ENCODE measurements at regions not wholly inside any gene's neighbourhood (a gene's known extent, or its start where the extent isn't known, plus 50 kb on each side); places are given as distances from the start of the nearest gene placed in this dataset.

- H3K27ac ChIP-seq (ENCODE audit: extremely low read depth, low read depth, low read length): no peak overlapping the region
- no peak overlapping the region for H3K4me3 ChIP-seq (ENCODE audit: low read depth, low read length)
- ChIA-PET POLR2A (no interaction called here), CTCF (no interaction called here)
- H3K4me1 ChIP-seq (ENCODE audit: control insufficient read depth, insufficient read depth, low read length): no peaks in the 10 kb centered on the region
- TF ChIP-seq ZFP69B (tag by site-specific recombination; IDR thresholded peaks at IDR 0.05): no peak
- TF ChIP-seq ZNF629 (tag by site-specific recombination; IDR thresholded peaks at IDR 0.05): no peak
- TF ChIP-seq ZFHX2 (tag by site-specific recombination; conservative IDR thresholded peaks at IDR 0.05): no peak
- no peak for TF ChIP-seq ZNF658 (tag by site-specific recombination; IDR thresholded peaks at IDR 0.05)
- TF ChIP-seq, protein P1, sequence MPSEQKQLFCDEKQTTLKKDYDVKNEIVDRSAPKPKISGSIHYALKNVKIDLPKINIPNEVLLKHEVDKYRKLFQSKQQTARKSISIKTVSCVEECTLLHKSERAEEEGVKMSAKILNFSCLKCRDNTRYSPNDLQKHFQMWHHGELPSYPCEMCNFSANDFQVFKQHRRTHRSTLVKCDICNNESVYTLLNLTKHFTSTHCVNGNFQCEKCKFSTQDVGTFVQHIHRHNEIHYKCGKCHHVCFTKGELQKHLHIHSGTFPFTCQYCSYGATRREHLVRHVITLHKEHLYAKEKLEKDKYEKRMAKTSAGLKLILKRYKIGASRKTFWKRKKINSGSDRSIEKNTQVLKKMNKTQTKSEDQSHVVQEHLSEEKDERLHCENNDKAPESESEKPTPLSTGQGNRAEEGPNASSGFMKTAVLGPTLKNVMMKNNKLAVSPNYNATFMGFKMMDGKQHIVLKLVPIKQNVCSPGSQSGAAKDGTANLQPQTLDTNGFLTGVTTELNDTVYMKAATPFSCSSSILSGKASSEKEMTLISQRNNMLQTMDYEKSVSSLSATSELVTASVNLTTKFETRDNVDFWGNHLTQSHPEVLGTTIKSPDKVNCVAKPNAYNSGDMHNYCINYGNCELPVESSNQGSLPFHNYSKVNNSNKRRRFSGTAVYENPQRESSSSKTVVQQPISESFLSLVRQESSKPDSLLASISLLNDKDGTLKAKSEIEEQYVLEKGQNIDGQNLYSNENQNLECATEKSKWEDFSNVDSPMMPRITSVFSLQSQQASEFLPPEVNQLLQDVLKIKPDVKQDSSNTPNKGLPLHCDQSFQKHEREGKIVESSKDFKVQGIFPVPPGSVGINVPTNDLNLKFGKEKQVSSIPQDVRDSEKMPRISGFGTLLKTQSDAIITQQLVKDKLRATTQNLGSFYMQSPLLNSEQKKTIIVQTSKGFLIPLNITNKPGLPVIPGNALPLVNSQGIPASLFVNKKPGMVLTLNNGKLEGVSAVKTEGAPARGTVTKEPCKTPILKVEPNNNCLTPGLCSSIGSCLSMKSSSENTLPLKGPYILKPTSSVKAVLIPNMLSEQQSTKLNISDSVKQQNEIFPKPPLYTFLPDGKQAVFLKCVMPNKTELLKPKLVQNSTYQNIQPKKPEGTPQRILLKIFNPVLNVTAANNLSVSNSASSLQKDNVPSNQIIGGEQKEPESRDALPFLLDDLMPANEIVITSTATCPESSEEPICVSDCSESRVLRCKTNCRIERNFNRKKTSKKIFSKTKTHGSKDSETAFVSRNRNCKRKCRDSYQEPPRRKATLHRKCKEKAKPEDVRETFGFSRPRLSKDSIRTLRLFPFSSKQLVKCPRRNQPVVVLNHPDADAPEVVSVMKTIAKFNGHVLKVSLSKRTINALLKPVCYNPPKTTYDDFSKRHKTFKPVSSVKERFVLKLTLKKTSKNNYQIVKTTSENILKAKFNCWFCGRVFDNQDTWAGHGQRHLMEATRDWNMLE (tag by site-specific recombination; conservative IDR thresholded peaks at IDR 0.05; ENCODE audit: low read depth): no peak
- TF ChIP-seq ZNF664 (tag by site-specific recombination; IDR thresholded peaks at IDR 0.05): no peak
- no peak for TF ChIP-seq MYNN (tag by site-specific recombination; IDR thresholded peaks at IDR 0.05; ENCODE audit: borderline replicate concordance)
- TF ChIP-seq ZNF132 (tag by site-specific recombination; IDR thresholded peaks at IDR 0.05; ENCODE audit: borderline replicate concordance): no peak
- TF ChIP-seq GFI1B (tag by site-specific recombination; IDR thresholded peaks at IDR 0.05): no peak
- TF ChIP-seq ZNF398 (tag by site-specific recombination; IDR thresholded peaks at IDR 0.05): no peak
- no peak for TF ChIP-seq ZNF701 (tag by site-specific recombination; IDR thresholded peaks at IDR 0.05)
- no peak for TF ChIP-seq ZNF16 (tag by site-specific recombination; IDR thresholded peaks at IDR 0.05; ENCODE audit: low read depth)
- no peak for TF ChIP-seq ZNF23 (tag by site-specific recombination; IDR thresholded peaks at IDR 0.05; ENCODE audit: borderline replicate concordance)
- TF ChIP-seq ZSCAN30 (tag by site-specific recombination; IDR thresholded peaks at IDR 0.05): no peak
- no peak for TF ChIP-seq ZNF223 (tag by site-specific recombination; IDR thresholded peaks at IDR 0.05)
- no peak for TF ChIP-seq ZNF544 (tag by site-specific recombination; IDR thresholded peaks at IDR 0.05)
- no peak for TF ChIP-seq ZNF785 (tag by site-specific recombination; IDR thresholded peaks at IDR 0.05)
- TF ChIP-seq ZNF37A (tag by site-specific recombination; IDR thresholded peaks at IDR 0.05): no peak
- TF ChIP-seq ZBTB8A (tag by site-specific recombination; IDR thresholded peaks at IDR 0.05): no peak
- no peak for TF ChIP-seq ZNF10 (tag by site-specific recombination; IDR thresholded peaks at IDR 0.05)
- H3K9me3 ChIP-seq (ENCODE audit: control insufficient read depth, insufficient read depth, low read depth, low read length): no peaks in the 10 kb centered on the region
- no peaks in the 10 kb centered on the region for H3K36me3 ChIP-seq (ENCODE audit: control insufficient read depth in 2 of 2, insufficient read depth in 1 of 2, low read length in 2 of 2)
Measured at GRCh38 chr22:47380692-47381091, 618.2 kb downstream of the TBC1D22A start.

GRCh38 chr22:47379037-47379436 is 616.6 kb downstream of the TBC1D22A start:
- H3K4me1 ChIP-seq (ENCODE audit: control insufficient read depth, insufficient read depth, low read length): no peaks in the 10 kb centered on the region
- no peaks in the 10 kb centered on the region for H3K9me3 ChIP-seq (ENCODE audit: control insufficient read depth, insufficient read depth, low read depth, low read length)
- H3K4me3 ChIP-seq (ENCODE audit: low read depth, low read length): no peak overlapping the region
- POLR2A ChIA-PET: no interaction called here
- CTCF ChIA-PET: no interaction called here
- no peaks in the 10 kb centered on the region for H3K36me3 ChIP-seq (ENCODE audit: control insufficient read depth in 2 of 2, insufficient read depth in 1 of 2, low read length in 2 of 2)
- no peak overlapping the region for H3K27ac ChIP-seq (ENCODE audit: extremely low read depth, low read depth, low read length)
- TF ChIP-seq ZBTB26 (tag by site-specific recombination; optimal IDR thresholded peaks at IDR 0.05) (no peak), ZBTB20 (tag by site-specific recombination; IDR thresholded peaks at IDR 0.05) (no peak), ZNF555 (tag by site-specific recombination; conservative IDR thresholded peaks at IDR 0.05) (no peak), ZNF791 (tag by site-specific recombination; IDR thresholded peaks at IDR 0.05) (no peak), ZNF24 (tag by site-specific recombination; IDR thresholded peaks at IDR 0.05) (no peak), KLF9 (tag by site-specific recombination; IDR thresholded peaks at IDR 0.05; ENCODE audit: low read depth) (no peak), ZNF354C (tag by site-specific recombination; IDR thresholded peaks at IDR 0.05; ENCODE audit: borderline replicate concordance, low read depth) (no peak), ZBTB44 (tag by site-specific recombination; IDR thresholded peaks at IDR 0.05) (no peak)
- TF ChIP-seq, protein P2, sequence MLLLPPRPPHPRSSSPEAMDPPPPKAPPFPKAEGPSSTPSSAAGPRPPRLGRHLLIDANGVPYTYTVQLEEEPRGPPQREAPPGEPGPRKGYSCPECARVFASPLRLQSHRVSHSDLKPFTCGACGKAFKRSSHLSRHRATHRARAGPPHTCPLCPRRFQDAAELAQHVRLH (tag by site-specific recombination; IDR thresholded peaks at IDR 0.05): no peak
